ENCODE measurements at regions not wholly inside any gene's neighbourhood (a gene's known extent, or its start where the extent isn't known, plus 50 kb on each side); places are given as distances from the start of the nearest gene placed in this dataset.
A peak's percentile ranks its signal among the peaks of the same experiment; 100 is the strongest.
"Not testable (repeated sequence)": the region's sequence is repeated elsewhere in the genome, so short reads cannot be mapped to it uniquely, and the experiment has no call there.

DNA sequence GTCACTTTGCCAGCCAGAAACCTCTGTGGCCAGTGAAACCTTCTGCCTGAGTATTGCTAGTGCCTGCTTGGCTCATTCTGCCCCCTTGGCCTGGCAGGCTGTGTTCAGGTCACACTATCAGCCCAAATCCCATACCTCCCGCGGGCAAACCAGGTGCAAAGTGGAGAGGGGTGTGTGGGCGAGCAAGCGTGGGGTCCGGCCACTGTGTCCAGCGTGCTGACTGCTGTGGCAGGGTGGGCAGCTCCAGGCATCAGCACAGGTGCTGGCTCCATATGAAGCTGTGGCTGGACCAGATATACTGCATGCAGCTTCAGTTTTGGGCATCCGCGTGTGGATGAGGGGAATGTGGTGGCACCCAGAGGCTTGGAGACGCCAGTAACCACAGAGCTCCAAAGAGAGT lies 576.5 kb upstream of the EDIL3 start:
- ATAC-seq (no peak), DNase-seq (no peak)

DNA sequence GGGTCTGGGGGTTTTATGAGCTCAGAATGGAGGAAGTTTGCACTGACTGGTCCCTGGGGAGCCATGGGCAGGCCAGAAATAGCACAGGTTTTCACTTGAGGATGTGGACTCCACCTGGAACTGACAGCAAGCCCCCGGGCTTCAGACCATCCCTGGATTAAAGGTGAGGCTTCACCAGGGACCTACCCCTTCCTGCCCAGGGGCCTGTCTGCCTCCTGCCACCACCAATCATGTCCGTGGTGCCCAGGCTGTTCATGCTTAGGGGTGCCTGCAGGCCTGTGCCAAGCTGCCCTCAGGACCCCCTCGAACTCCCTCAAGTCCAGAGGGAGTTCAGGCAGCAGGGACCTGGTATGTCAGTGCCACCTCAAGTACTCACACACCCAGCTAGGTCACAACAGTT lies 577.2 kb upstream of the EDIL3 start:
- ATAC-seq (no peak), DNase-seq (no peak)
- intact Hi-C loops (cut with DNase I, micrococcal nuclease) = no loop called here

More for the DNA sequence above, 576.5 kb upstream of the EDIL3 start:
- intact Hi-C loops (cut with DNase I, micrococcal nuclease) = no loop called here

DNA sequence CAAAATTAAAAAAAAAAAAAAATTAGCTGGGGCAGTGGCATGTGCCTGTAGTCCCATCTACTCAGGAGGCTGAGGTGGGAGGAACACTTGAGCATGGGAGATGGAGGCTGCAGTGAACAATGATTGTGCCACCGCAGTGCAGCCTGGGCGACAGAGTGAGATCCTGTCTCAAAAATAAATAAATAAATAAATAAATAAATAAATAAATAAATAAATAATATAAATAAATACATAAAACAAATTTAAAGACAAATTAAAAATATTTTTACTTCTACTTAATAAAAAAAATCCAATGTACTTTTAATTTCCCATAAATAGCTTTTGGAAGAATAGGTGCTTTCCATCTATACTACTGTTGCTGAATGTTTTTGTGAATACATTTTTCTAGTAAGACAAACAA lies 598.4 kb upstream of the EDIL3 start:
- DNase-seq (no peak), ATAC-seq (no peak)
- intact Hi-C loops (cut with DNase I, micrococcal nuclease) = no loop called here

GRCh38 chr5:84985148-84985547 lies 600.5 kb upstream of the EDIL3 start:
- DNase-seq (no peak), ATAC-seq (no peak)
- intact Hi-C loops (cut with DNase I, micrococcal nuclease) = no loop called here

DNA sequence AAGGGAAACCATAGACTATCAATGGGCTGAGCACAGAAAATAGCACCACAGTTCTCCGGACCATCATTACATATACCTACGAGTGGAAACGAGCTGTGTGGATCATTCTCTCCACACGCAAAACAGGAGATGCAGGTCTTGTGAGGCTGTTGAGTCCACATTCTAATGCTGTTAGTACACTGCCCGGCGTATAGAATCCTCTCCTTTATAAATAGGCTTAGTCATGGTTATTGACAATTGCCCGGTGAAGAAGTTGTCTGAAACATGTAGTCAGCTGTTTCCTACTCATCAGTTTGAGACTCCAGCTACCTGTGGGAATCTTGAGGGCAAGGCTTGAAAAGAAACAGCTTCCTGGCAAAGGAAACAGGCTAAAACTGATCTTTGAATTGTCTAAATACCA lies 602.0 kb upstream of the EDIL3 start:
- intact Hi-C loops (cut with DNase I, micrococcal nuclease) = no loop called here
- ATAC-seq (no peak), DNase-seq (no peak)

DNA sequence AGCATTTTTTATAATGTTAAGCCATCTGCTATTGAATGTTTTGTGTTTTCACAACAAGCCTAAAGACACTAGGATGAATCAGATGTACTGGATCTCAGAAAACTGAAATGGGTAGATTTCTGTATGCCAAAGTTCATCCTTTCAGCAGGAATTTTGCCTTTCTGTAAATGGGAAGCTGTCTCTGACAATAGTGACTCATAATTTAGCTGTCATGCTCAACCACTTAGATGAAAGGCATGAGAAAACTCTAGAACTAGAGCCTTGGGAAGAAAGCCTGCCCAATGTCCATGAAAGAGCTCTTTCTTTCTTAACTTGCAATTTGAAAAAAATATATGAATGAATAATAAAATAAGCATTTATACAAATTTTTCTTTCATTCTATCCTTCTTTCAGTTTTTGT lies 616.0 kb upstream of the EDIL3 start:
- ATAC-seq (no peak), DNase-seq (no peak)
- intact Hi-C loops (cut with DNase I, micrococcal nuclease) = no loop called here

DNA sequence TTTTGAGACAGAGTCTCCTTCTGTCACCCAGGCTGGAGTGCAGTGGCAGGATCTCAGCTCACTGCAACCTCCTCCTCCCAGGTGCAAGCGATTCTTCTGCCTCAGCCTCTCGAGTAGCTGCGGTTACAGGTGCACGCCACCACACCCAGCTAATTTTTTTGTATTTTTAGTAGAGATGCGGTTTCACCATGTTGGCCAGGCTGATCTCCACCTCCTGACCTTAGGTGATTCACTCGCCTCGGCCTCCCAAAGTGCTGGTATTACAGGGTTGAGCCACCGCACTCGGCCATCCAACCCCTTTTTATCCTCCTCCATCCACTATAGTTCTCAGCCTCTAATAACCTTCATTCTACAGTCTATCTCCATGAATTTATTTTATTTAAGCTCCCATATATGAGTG lies 617.3 kb upstream of the EDIL3 start:
- DNase-seq; ATAC-seq; intact Hi-C loops (cut with DNase I, micrococcal nuclease): not testable (repeated sequence)

- intact Hi-C loops (cut with DNase I, micrococcal nuclease) = no loop called here
- ATAC-seq = no peak
- no peak for DNase-seq
Measured at GRCh38 chr5:85010014-85010562, 625.4 kb upstream of the EDIL3 start.

DNA sequence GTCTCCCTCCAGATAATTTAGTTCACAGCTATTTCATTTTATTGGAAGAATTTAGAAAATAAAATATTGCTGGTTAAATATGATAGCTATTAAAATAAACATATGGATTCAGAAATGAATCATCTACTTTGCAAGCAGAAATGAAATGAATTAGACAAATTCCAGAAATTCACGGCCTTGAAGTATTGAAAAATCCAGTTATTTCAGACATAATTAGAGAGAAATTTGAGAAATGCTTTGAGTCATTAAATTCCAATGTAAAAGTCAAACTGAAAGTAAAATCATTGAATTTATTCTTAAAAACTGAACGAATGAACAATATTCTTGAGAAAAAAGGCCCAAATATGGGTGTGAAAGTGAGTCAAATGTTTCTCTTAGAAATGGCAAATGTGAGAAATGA lies 632.6 kb upstream of the EDIL3 start:
- intact Hi-C loops (cut with DNase I, micrococcal nuclease) = no loop called here
- ATAC-seq = no peak
- DNase-seq = no peak

DNA sequence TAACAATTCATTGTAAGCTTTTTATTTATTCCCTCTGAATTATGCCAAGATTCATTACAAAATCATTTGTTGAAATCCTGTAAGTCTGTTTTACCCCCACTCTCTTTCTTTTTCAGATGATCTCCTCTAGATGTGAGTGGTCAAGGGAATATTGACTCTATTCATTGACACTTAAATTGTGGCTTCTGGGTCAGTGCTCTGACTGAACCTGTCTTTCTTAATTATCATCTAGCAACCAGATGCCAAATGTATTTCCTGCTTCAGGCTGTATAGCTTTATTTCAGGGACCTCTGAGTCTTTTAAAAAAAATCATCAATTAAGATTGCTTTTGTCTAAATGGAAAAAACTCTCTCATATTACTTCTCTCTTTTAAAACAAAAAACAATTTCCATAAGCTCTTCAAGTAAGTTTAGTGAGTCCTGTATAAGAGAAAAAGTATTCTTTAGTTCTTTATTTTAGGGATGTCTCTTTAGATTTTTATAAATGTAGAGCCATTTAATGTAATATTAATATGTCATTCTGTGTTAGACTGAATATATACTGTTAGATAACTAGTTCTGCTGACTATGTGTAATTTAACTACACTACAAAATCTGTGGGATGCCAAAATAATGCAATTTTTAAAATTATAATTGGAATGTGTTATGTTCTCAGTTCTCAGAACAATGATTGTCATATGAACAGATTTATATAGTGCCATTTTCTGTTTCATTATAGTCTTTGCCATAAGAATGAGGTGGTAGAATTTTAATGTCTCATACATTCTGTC lies 645.8 kb upstream of the EDIL3 start:
- DNase-seq = no peak

GRCh38 chr5:85049020-85049419 lies 664.3 kb upstream of the EDIL3 start:
- no peak for DNase-seq
- peak; percentile 84 for ATAC-seq
- intact Hi-C loops (cut with DNase I, micrococcal nuclease) = no loop called here

More for the DNA sequence above, 645.8 kb upstream of the EDIL3 start:
- ATAC-seq = no peak
- intact Hi-C loops (cut with DNase I, micrococcal nuclease) = no loop called here

DNA sequence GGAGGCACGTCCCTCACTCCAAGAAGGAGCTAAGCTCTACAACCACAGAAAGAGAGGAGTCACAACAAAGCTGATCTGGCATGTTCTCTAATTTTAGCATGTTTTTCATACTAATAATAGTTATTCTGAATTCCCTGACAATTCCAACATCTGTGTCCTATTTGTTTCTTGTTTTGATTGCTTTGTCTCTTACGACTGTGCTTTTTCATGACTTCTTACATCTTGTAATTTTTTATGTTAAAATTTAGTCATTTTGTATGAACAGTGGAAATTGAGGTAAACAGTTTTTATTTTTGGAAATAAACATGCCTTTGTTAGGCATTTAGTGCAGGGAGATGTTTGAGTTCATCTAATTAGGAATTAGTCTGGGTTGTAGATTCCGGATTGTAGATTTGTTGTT lies 668.1 kb upstream of the EDIL3 start:
- DNase-seq (no peak), ATAC-seq (no peak)
- intact Hi-C loops (cut with DNase I, micrococcal nuclease) = no loop called here

DNA sequence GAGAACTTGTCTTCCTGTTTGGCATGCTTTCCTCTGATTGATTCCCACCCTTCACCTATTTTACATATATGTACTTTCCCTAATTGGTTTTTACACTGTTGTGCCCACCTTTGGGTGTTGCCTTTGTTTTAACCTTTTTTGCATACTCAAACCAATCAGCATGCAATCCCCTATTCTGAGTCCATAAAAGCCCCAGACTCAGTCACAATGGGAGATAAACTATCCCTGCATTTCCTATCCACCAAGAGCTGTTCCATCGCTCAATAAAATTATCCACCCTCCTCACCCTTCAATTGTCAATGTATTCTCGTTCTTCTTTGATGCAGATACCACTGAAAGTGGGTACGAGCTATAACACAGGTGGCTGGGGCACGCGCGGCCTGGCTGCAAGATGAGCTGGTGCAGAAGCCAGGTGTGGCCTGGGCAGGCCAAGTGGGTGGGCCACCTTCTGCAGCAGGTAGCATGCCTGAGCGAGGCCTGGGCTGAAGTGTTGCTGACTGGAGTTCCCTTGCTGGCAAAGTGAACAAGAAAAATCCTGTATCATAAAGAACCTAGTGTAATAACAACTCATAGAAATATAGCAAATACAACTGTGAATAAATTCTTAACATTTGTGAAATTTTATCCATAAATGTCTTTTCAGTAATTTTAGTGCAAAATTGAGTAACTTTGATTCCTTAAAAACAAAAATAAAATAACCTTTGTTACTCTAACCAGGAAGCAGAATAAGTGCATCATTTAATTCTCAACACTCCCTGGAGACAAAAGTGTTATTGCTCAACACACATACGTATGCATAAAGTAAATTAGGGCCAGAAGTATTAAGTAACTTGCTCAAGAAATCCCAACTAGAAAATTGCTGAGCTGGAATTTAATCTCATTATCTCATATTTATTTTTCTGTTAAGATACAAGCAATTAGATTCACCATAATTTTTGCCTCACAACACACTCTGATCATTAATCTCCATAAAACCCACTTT lies 685.3 kb upstream of the EDIL3 start:
- no peak for ATAC-seq
- DNase-seq = no peak
- intact Hi-C loops (cut with DNase I, micrococcal nuclease) = no loop called here

- no peak for ATAC-seq
- no peak for DNase-seq
- intact Hi-C loops (cut with DNase I, micrococcal nuclease) = no loop called here
Measured at GRCh38 chr5:85077581-85077980, 692.9 kb upstream of the EDIL3 start.

GRCh38 chr5:85096421-85096820 lies 711.7 kb upstream of the EDIL3 start:
- DNase-seq (no peak), ATAC-seq (no peak)
- intact Hi-C loops (cut with DNase I, micrococcal nuclease) = no loop called here

DNA sequence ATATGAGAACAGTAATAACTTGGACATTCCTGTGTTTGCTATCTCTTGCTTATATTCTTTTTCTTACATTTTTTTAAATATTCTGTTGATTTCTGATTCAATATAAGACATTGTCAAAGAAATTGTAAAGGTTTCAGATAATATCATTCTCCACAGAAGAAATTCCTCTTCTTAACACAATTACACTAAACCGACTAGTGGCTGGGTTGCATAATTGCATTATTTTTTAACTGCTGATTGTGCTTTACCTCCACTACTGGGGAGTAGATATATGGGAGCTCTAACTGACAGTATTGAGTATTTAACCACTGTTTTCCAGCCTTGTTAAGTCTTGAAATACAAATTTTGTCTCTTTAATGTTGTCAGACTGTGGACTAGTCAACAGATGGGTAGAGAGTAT lies 723.8 kb upstream of the EDIL3 start:
- intact Hi-C loops (cut with DNase I, micrococcal nuclease) = no loop called here
- no peak for DNase-seq
- no peak for ATAC-seq

- ATAC-seq (no peak), DNase-seq (no peak)
- intact Hi-C loops (cut with DNase I, micrococcal nuclease) = no loop called here
Measured at GRCh38 chr5:85109616-85110015, 724.9 kb upstream of the EDIL3 start.

DNA sequence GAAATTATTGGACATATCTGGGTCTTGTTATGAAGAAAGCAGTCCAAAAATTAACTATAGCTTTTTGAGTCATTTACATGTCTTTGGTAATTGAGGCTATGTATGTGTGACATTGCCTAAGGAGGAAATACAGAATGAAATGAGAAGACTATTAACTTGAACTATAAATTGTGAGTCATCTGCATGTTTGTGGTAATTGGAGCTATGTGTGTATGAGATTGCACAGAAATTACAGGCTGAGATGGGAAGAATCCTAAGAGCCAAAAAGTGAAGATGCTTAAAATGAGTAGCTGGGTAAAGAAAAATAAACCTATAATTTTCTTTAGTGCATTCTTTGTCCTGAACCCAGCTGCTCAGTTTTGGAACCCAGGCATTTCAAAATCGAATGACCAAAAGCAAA lies 747.6 kb upstream of the EDIL3 start:
- DNase-seq (no peak), ATAC-seq (no peak)
- intact Hi-C loops (cut with DNase I, micrococcal nuclease) = no loop called here

- DNase-seq (no peak), ATAC-seq (no peak)
- intact Hi-C loops (cut with DNase I, micrococcal nuclease) = no loop called here
Measured at GRCh38 chr5:85140471-85140870, 755.8 kb upstream of the EDIL3 start.

- intact Hi-C loops (cut with DNase I, micrococcal nuclease) = no loop called here
- DNase-seq (no peak), ATAC-seq (no peak)
Measured at GRCh38 chr5:85143138-85143537, 758.5 kb upstream of the EDIL3 start.
